ENCODE measurements at regions not wholly inside any gene's neighbourhood (a gene's known extent, or its start where the extent isn't known, plus 50 kb on each side); places are given as distances from the start of the nearest gene placed in this dataset.
A peak's percentile ranks its signal among the peaks of the same experiment; 100 is the strongest.

- dilution Hi-C loops (cut with MboI; ENCODE audit: extremely low pct_ligation_motif_present, low sequenced_read_pairs) = no loop called here
- H3K27ac ChIP-seq (ENCODE audit: insufficient read depth, low read depth, low read length) = no peak overlapping the region
- H2AFZ ChIP-seq (ENCODE audit: low read depth, low read length) = no peak overlapping the region
- no peaks in the 10 kb centered on the region for H3K27me3 ChIP-seq (ENCODE audit: control insufficient read depth in 2 of 2, insufficient read depth in 2 of 2, low read length in 2 of 2)
- no peaks in the 10 kb centered on the region for H3K79me2 ChIP-seq (ENCODE audit: control insufficient read depth, insufficient read depth, low read length)
- DNase-seq (ENCODE audit: low read depth, low spot score) = peak; percentile 79
- no peak overlapping the region for H3K9ac ChIP-seq (replicated peaks; ENCODE audit: extremely low read depth, insufficient read depth, low read length)
- no peak for FAIRE-seq
- no peak overlapping the region for H3K4me2 ChIP-seq (ENCODE audit: insufficient read depth, low read length)
- CTCF ChIA-PET = interaction anchor here (1.0 to 1.2 kb wide), 2 partner anchors 12 to 128 kb away, joined by 3 read pairs; no protein-coding TSS in a partner anchor
- no peaks in the 10 kb centered on the region for H4K20me1 ChIP-seq (replicated peaks; ENCODE audit: control insufficient read depth, extremely low read depth, insufficient read depth, low read length)
- TF ChIP-seq GATA2 (IDR thresholded peaks at IDR 0.05; ENCODE audit: insufficient read depth, insufficient read length, low read depth, low read length) (no peak), EZH2 (IDR thresholded peaks at IDR 0.05; ENCODE audit: borderline replicate concordance, low read depth, low read length, severe bottlenecking) (no peak), POLR2AphosphoS5 (IDR thresholded peaks at IDR 0.05; ENCODE audit: insufficient read depth, low read depth, low read length) (no peak), MAX (IDR thresholded peaks at IDR 0.05; ENCODE audit: insufficient read depth, insufficient read length) (no peak)
- POLR2A ChIA-PET = no interaction called here
- no peaks in the 10 kb centered on the region for H3K36me3 ChIP-seq (ENCODE audit: control insufficient read depth in 2 of 2, extremely low read depth in 1 of 2, insufficient read depth in 2 of 2, low read length in 2 of 2)
- no peaks in the 10 kb centered on the region for H3K9me3 ChIP-seq (replicated peaks; ENCODE audit: control insufficient read depth, insufficient read depth, low read length)
- H3K4me3 ChIP-seq (replicated peaks in 1 of 3; ENCODE audit: insufficient read depth in 1 of 3, low read depth in 1 of 3, low read length in 3 of 3) = no peak overlapping the region
- intact Hi-C loops (cut with micrococcal nuclease) = no loop called here
- H3K4me1 ChIP-seq (ENCODE audit: control insufficient read depth, extremely low read depth, insufficient read depth, low read length) = no peaks in the 10 kb centered on the region
- no peaks in the 10 kb centered on the region for H3K9me1 ChIP-seq (replicated peaks; ENCODE audit: control insufficient read depth, extremely low read depth, insufficient read depth, low read length)
- BruUV-seq (replicated peaks) = no TSS peak
Observed at GRCh38 chr5:125198270-125198974, 452.0 kb upstream of the ZNF608 start.

- intact Hi-C loops (cut with micrococcal nuclease) (no loop called here), dilution Hi-C loops (cut with MboI; ENCODE audit: extremely low pct_ligation_motif_present, low sequenced_read_pairs) (no loop called here)
- ChIA-PET CTCF (interaction anchor here (1.0 to 1.2 kb wide), 2 partner anchors 11 to 127 kb away, joined by 3 read pairs; no protein-coding TSS in a partner anchor), POLR2A (no interaction called here)
- no peak overlapping the region for H3K9ac ChIP-seq (replicated peaks; ENCODE audit: extremely low read depth, insufficient read depth, low read length)
- no peak overlapping the region for H3K4me3 ChIP-seq (replicated peaks in 1 of 3; ENCODE audit: insufficient read depth in 1 of 3, low read depth in 1 of 3, low read length in 3 of 3)
- H3K9me3 ChIP-seq (replicated peaks; ENCODE audit: control insufficient read depth, insufficient read depth, low read length) = no peaks in the 10 kb centered on the region
- H2AFZ ChIP-seq (ENCODE audit: low read depth, low read length) = no peak overlapping the region
- no peaks in the 10 kb centered on the region for H3K36me3 ChIP-seq (ENCODE audit: control insufficient read depth in 2 of 2, extremely low read depth in 1 of 2, insufficient read depth in 2 of 2, low read length in 2 of 2)
- no peaks in the 10 kb centered on the region for H3K4me1 ChIP-seq (ENCODE audit: control insufficient read depth, extremely low read depth, insufficient read depth, low read length)
- H3K4me2 ChIP-seq (ENCODE audit: insufficient read depth, low read length) = no peak overlapping the region
- H3K27me3 ChIP-seq (ENCODE audit: control insufficient read depth in 2 of 2, insufficient read depth in 2 of 2, low read length in 2 of 2) = no peaks in the 10 kb centered on the region
- FAIRE-seq (no peak), DNase-seq (ENCODE audit: low read depth, low spot score) (no peak)
- no TSS peak for BruUV-seq (replicated peaks)
- no peak overlapping the region for H3K27ac ChIP-seq (ENCODE audit: insufficient read depth, low read depth, low read length)
- no peaks in the 10 kb centered on the region for H3K9me1 ChIP-seq (replicated peaks; ENCODE audit: control insufficient read depth, extremely low read depth, insufficient read depth, low read length)
- no peaks in the 10 kb centered on the region for H4K20me1 ChIP-seq (replicated peaks; ENCODE audit: control insufficient read depth, extremely low read depth, insufficient read depth, low read length)
- TF ChIP-seq EZH2 (IDR thresholded peaks at IDR 0.05; ENCODE audit: borderline replicate concordance, low read depth, low read length, severe bottlenecking) (no peak), JUN (IDR thresholded peaks at IDR 0.05; ENCODE audit: borderline replicate concordance, insufficient read depth, insufficient read length, low read depth) (no peak), POLR2AphosphoS5 (IDR thresholded peaks at IDR 0.05; ENCODE audit: insufficient read depth, low read depth, low read length) (no peak), CTCF (IDR thresholded peaks at IDR 0.05; ENCODE audit: extremely low read depth in 1 of 2, insufficient read depth in 1 of 2, low read depth in 1 of 2, low read length in 2 of 2) (no peak), MYC (IDR thresholded peaks at IDR 0.05; ENCODE audit: low read depth, low read length) (no peak), GATA2 (IDR thresholded peaks at IDR 0.05; ENCODE audit: insufficient read depth, insufficient read length, low read depth, low read length) (no peak), POLR2A (IDR thresholded peaks at IDR 0.05; ENCODE audit: low read depth, low read length) (no peak), MAX (IDR thresholded peaks at IDR 0.05; ENCODE audit: insufficient read depth, insufficient read length) (no peak), FOS (IDR thresholded peaks at IDR 0.05; ENCODE audit: borderline replicate concordance, insufficient read depth, low read length) (no peak)
- no peaks in the 10 kb centered on the region for H3K79me2 ChIP-seq (ENCODE audit: control insufficient read depth, insufficient read depth, low read length)
Observed at GRCh38 chr5:125199373-125199772, 452.9 kb upstream of the ZNF608 start.

All from endothelial cell of umbilical vein (primary cell).